ENCODE measurements at regions not wholly inside any gene's neighbourhood (a gene's known extent, or its start where the extent isn't known, plus 50 kb on each side); places are given as distances from the start of the nearest gene placed in this dataset.
"Not testable (repeated sequence)": the region's sequence is repeated elsewhere in the genome, so short reads cannot be mapped to it uniquely, and the experiment has no call there.

GRCh38 chr9:107571148-107571547 lies 81.6 kb upstream of the KLF4 start:
- Mint-ChIP-seq H3K9me3 (no peaks in the 10 kb centered on the region), H3K4me3 (ENCODE audit: low read depth) (no peak overlapping the region), H3K36me3 (ENCODE audit: low read depth) (no peaks in the 10 kb centered on the region), H3K4me1 (ENCODE audit: low read depth) (no peaks in the 10 kb centered on the region), H3K27me3 (ENCODE audit: low read depth) (no peaks in the 10 kb centered on the region), H3K27ac (no peak overlapping the region)
- no peak for DNase-seq (ENCODE audit: low spot score)
- intact Hi-C loops (cut with micrococcal nuclease): no loop called here

DNA sequence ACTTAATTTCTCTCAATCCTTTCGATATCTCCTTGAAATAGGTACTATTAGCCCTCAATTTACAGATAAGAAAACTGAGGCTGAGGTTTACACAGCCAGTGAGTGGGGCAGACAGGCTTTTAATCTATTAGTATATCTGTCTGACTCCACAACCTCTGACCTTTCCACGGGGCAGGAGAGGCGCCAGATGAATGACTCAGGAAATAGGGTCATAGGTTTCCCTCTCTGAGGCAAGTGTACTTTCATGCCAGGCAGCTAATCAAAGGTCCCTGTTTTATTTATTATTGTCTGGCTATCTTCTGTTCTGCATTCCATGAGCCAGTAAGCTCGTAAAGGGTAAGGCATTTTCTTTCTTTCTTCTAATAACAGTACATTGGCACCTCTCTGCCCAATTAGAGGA lies 79.6 kb upstream of the KLF4 start:
- H3K27ac Mint-ChIP-seq: no peak overlapping the region
- no peaks in the 10 kb centered on the region for H3K27me3 Mint-ChIP-seq (ENCODE audit: low read depth)
- intact Hi-C loops (cut with micrococcal nuclease): no loop called here
- H3K9me3 Mint-ChIP-seq: no peaks in the 10 kb centered on the region
- H3K36me3 Mint-ChIP-seq (ENCODE audit: low read depth): no peaks in the 10 kb centered on the region
- DNase-seq (ENCODE audit: low spot score): no peak
- H3K4me3 Mint-ChIP-seq (ENCODE audit: low read depth): no peak overlapping the region
- H3K4me1 Mint-ChIP-seq (ENCODE audit: low read depth): no peaks in the 10 kb centered on the region

DNA sequence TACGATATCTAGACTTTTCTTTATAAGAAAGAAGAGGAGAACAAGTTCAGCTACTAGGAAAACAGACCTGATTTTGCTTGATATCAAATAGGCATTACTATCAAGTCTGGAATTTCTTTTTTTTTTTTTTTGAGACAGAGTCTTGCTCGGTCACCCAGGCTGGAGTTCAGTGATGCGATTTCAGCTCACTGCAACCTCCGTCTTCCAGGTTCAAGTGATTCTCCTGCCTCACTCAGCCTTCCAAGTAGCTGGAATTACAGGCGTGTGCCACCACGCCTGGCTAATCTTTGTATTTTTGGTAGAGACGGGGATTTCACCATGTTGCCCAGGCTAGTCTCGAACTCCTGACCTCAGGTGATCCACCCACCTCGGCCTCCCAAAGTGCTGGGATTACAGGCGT lies 78.8 kb upstream of the KLF4 start:
- DNase-seq (ENCODE audit: low spot score); H3K4me1 Mint-ChIP-seq (ENCODE audit: low read depth); intact Hi-C loops (cut with micrococcal nuclease); H3K27me3 Mint-ChIP-seq (ENCODE audit: low read depth); H3K36me3 Mint-ChIP-seq (ENCODE audit: low read depth); H3K27ac Mint-ChIP-seq; H3K4me3 Mint-ChIP-seq (ENCODE audit: low read depth); H3K9me3 Mint-ChIP-seq: not testable (repeated sequence)

- Mint-ChIP-seq H3K36me3 (ENCODE audit: low read depth) (no peaks in the 10 kb centered on the region), H3K4me3 (ENCODE audit: low read depth) (no peak overlapping the region), H3K27me3 (ENCODE audit: low read depth) (no peaks in the 10 kb centered on the region), H3K9me3 (no peaks in the 10 kb centered on the region), H3K27ac (no peak overlapping the region), H3K4me1 (ENCODE audit: low read depth) (no peaks in the 10 kb centered on the region)
- intact Hi-C loops (cut with micrococcal nuclease): no loop called here
- no peak for DNase-seq (ENCODE audit: low spot score)
Observed at GRCh38 chr9:107567462-107567861, 77.9 kb upstream of the KLF4 start.

GRCh38 chr9:107566611-107567061 lies 77.1 kb upstream of the KLF4 start:
- Mint-ChIP-seq H3K27ac (no peak overlapping the region), H3K36me3 (ENCODE audit: low read depth) (no peaks in the 10 kb centered on the region), H3K4me1 (ENCODE audit: low read depth) (no peaks in the 10 kb centered on the region), H3K9me3 (no peaks in the 10 kb centered on the region), H3K27me3 (ENCODE audit: low read depth) (no peaks in the 10 kb centered on the region), H3K4me3 (ENCODE audit: low read depth) (no peak overlapping the region)
- no peak for DNase-seq (ENCODE audit: low spot score)
- intact Hi-C loops (cut with micrococcal nuclease): no loop called here

- Mint-ChIP-seq H3K27me3 (ENCODE audit: low read depth) (no peaks in the 10 kb centered on the region), H3K9me3 (no peaks in the 10 kb centered on the region), H3K27ac (no peak overlapping the region), H3K4me1 (ENCODE audit: low read depth) (no peaks in the 10 kb centered on the region), H3K4me3 (ENCODE audit: low read depth) (no peak overlapping the region), H3K36me3 (ENCODE audit: low read depth) (no peaks in the 10 kb centered on the region)
- no peak for DNase-seq (ENCODE audit: low spot score)
- intact Hi-C loops (cut with micrococcal nuclease): no loop called here
Observed at GRCh38 chr9:107562798-107563197, 73.2 kb upstream of the KLF4 start.

DNA sequence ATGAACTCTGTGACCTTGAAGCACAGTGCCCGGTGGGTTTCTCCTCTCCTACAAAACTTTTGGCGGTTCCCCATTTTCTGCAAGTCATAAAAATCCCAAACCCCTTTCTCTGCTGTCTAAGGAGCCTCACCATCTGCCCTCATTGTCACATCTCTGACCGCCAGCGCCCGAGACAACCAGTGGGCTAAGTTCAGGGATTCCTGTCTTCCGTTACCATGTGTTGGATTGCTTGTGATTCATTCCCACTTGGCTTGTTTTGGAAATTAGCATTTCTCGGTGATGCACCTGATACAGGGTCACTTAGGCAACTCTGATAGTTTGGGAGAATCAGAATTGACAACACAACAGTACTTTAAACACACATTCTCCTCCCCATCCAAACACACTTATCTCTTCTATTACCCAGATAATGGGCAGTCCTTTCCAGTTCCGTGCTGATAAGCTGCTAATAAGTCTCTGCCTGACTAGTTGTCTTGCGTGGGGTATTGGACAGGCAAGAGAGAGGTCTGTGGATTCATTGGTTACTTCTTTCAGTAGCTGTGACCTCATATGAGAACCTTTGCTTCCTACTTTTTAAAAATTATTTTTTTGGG lies 70.0 kb upstream of the KLF4 start:
- Mint-ChIP-seq H3K4me3 (ENCODE audit: low read depth) (no peak overlapping the region), H3K36me3 (ENCODE audit: low read depth) (no peaks in the 10 kb centered on the region), H3K4me1 (ENCODE audit: low read depth) (no peaks in the 10 kb centered on the region), H3K27ac (no peak overlapping the region), H3K27me3 (ENCODE audit: low read depth) (no peaks in the 10 kb centered on the region), H3K9me3 (no peaks in the 10 kb centered on the region)
- DNase-seq (ENCODE audit: low spot score): no peak
- intact Hi-C loops (cut with micrococcal nuclease): no loop called here

DNA sequence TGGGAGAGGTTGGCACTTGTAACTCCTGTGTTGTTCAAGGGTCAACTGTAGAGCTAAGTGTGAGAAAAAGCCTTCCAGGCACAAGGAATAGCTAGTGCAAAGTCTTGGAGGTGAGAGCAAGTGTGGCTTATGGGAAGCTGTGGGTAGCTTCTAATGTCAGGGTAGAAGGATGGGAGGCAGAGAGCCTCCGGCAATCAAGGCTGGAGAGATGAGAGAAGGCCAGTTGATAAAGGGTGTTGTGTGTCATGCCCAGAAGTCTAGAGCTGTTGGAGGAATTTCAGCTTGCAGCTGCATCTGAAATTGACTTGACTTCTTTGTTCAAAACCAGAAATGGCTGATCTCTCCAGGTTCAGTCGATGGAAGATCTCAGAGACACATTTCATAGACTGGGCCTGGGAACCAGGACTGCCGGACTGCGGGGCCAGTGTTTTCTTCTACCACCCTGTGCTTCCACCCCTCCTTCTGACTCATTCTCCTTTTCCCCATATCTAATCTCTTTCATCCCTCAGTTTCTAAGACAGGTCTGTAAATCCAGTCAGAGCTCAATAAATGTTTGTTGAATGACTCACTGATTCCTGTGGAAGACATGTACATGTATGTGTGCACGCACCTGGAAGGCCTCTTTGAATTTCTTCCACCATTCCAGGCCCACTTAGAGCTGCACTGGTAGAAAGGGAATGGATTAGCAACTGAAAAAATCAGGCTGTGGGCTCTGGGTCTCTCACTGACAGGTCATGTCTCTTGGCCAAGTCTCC lies 67.8 kb upstream of the KLF4 start:
- DNase-seq (ENCODE audit: low spot score): no peak
- Mint-ChIP-seq H3K4me1 (ENCODE audit: low read depth) (no peaks in the 10 kb centered on the region), H3K27ac (no peak overlapping the region), H3K4me3 (ENCODE audit: low read depth) (no peak overlapping the region), H3K27me3 (ENCODE audit: low read depth) (no peaks in the 10 kb centered on the region), H3K36me3 (ENCODE audit: low read depth) (no peaks in the 10 kb centered on the region), H3K9me3 (no peaks in the 10 kb centered on the region)
- intact Hi-C loops (cut with micrococcal nuclease): no loop called here

DNA sequence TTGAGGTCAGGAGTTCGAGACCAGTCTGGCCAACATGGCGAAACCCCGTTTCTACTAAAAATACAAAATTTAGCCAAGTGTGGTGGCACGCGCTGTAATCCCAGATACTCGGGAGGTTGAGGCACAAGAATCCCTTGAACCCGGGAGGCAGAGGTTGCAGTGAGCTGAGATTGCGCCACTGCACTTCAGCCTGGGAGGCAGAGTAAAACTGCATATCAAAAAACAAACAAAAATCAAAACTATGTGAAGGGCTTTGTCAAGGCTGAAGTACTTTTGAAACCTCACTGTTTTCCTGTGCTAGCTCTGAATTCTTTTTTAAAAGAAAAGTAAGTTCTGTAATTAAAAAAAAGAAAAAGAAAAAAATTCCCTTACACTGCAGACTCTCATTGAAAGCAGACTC lies 65.1 kb upstream of the KLF4 start:
- Mint-ChIP-seq H3K27me3 (ENCODE audit: low read depth) (no peaks in the 10 kb centered on the region), H3K27ac (no peak overlapping the region), H3K4me3 (ENCODE audit: low read depth) (no peak overlapping the region), H3K4me1 (ENCODE audit: low read depth) (no peaks in the 10 kb centered on the region), H3K9me3 (no peaks in the 10 kb centered on the region), H3K36me3 (ENCODE audit: low read depth) (no peaks in the 10 kb centered on the region)
- no peak for DNase-seq (ENCODE audit: low spot score)
- intact Hi-C loops (cut with micrococcal nuclease): no loop called here

DNA sequence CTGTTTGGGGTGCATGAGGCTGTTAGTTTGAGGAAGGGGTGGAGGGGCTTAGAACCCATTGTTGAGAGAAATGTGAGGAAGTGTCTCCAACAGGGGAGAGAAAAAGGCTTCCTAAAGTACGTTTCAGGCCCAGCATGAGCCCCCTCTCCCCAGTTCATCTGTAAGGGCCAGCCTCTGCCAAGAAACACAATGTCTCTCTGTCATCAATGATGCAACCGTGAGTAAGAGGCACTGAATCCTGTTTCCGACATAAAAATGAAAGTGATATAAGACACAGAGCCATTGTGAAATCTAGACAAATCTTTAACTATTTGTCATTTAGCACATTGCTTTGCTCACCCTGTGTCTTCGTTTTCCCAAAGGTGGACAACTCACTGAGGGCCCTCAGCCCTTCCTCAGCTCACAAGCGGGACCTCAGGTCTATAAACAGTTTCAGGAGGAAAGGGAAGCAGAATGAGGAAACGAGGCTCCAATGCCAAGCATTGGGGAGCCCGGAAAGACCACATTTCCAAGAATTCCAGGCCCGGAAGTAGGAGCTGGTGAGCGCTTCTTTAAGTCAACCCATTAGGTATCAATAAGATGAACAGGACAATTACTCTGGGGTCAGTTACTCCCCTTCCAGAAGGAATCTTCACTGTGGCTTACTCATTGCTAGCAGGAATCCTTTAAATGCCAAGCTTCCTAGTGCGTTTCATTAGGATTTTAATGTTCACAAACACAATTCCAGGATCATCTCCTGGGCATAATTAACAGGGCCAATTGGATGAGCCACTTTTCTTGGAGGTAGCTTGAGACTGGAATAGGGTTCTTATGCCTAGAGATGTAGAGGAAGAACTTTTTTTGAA lies 59.0 kb upstream of the KLF4 start:
- no peaks in the 10 kb centered on the region for H3K36me3 Mint-ChIP-seq (ENCODE audit: low read depth)
- H3K9me3 Mint-ChIP-seq: no peaks in the 10 kb centered on the region
- H3K27ac Mint-ChIP-seq: no peak overlapping the region
- no peaks in the 10 kb centered on the region for H3K4me1 Mint-ChIP-seq (ENCODE audit: low read depth)
- H3K27me3 Mint-ChIP-seq (ENCODE audit: low read depth): no peaks in the 10 kb centered on the region
- DNase-seq (ENCODE audit: low spot score): no peak
- H3K4me3 Mint-ChIP-seq (ENCODE audit: low read depth): no peak overlapping the region
- intact Hi-C loops (cut with micrococcal nuclease): no loop called here

DNA sequence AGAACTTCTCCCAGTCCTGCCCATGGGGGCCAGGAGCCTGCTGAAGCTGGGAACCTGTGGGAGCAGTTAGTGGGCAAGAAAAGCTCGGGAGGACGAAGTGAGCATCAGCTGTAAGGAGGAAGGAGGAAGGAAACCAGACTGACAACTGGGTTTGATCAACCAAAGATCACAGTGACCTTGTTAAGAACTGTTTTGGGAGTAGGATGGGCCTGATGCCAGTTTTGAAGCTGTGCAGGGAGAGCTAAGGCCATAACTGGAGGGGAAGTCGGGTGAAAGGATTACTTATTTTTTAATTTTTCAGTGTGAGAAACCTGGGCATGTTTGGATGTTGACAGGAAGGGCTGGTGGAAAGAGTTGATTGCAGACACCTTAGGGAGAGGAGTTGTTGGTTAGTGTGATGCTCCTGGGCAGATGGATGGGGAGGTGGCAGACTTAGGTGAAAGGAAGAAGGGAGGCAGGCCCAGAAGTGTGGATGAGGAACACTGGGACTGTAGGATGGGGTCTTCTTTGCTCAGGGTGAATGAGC lies 58.3 kb upstream of the KLF4 start:
- no peaks in the 10 kb centered on the region for H3K9me3 Mint-ChIP-seq
- H3K36me3 Mint-ChIP-seq (ENCODE audit: low read depth): no peaks in the 10 kb centered on the region
- no peak overlapping the region for H3K4me3 Mint-ChIP-seq (ENCODE audit: low read depth)
- H3K27me3 Mint-ChIP-seq (ENCODE audit: low read depth): no peaks in the 10 kb centered on the region
- intact Hi-C loops (cut with micrococcal nuclease): no loop called here
- no peak overlapping the region for H3K27ac Mint-ChIP-seq
- no peak for DNase-seq (ENCODE audit: low spot score)
- H3K4me1 Mint-ChIP-seq (ENCODE audit: low read depth): no peaks in the 10 kb centered on the region

DNA sequence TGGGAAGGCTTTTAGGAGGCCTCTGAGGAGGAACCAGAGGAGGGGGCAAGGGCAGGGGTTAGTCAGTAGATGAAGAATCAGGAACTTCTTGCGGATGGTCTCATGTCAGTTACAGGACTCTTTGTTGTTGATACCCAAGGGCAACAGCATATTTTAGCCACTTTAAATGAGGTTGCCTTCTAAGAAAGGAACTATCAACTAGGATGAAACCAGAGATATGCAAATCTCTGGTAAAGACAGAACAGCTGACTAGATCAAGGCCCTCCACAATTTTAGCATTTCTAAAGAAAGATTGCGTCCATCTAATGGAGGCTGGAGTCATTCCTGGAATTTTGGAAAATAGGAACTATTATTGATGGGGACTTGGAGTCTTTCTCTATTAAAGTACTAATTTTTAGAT lies 57.7 kb upstream of the KLF4 start:
- DNase-seq (ENCODE audit: low spot score): no peak
- intact Hi-C loops (cut with micrococcal nuclease): no loop called here
- no peaks in the 10 kb centered on the region for H3K36me3 Mint-ChIP-seq (ENCODE audit: low read depth)
- no peaks in the 10 kb centered on the region for H3K9me3 Mint-ChIP-seq
- H3K27ac Mint-ChIP-seq: no peak overlapping the region
- H3K4me3 Mint-ChIP-seq (ENCODE audit: low read depth): no peak overlapping the region
- H3K4me1 Mint-ChIP-seq (ENCODE audit: low read depth): no peaks in the 10 kb centered on the region
- H3K27me3 Mint-ChIP-seq (ENCODE audit: low read depth): no peaks in the 10 kb centered on the region

DNA sequence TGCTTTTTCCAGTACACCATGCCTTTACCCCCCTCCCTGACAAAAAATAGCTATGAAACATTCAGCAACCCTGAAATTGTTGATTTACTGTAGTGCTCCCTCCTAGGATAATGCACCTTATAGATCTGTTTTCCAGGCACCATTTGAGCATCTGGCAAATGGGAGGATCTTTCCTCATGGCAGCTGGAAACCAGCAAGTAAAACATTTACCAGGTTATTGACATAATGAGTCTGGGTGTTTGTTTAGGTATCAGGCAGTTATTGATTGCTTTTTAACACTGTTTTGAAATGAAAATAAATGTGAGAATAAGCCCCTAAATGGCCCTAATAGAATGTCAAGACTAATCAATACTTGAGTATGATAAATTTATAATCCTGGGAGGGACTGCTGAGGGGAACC lies 57.3 kb upstream of the KLF4 start:
- no peak overlapping the region for H3K4me3 Mint-ChIP-seq (ENCODE audit: low read depth)
- DNase-seq (ENCODE audit: low spot score): no peak
- intact Hi-C loops (cut with micrococcal nuclease): no loop called here
- H3K9me3 Mint-ChIP-seq: no peaks in the 10 kb centered on the region
- no peaks in the 10 kb centered on the region for H3K27me3 Mint-ChIP-seq (ENCODE audit: low read depth)
- no peak overlapping the region for H3K27ac Mint-ChIP-seq
- no peaks in the 10 kb centered on the region for H3K4me1 Mint-ChIP-seq (ENCODE audit: low read depth)
- no peaks in the 10 kb centered on the region for H3K36me3 Mint-ChIP-seq (ENCODE audit: low read depth)
